ENCODE measurements at regions not wholly inside any gene's neighbourhood (a gene's known extent, or its start where the extent isn't known, plus 50 kb on each side); places are given as distances from the start of the nearest gene placed in this dataset.

- no peak for TF ChIP-seq CTCF (IDR thresholded peaks at IDR 0.05)
- TF ChIP-seq POLR2A (IDR thresholded peaks at IDR 0.05) = no peak
These were observed 155.4 kb upstream of the ZEB2 start for GRCh38 chr2:144675331-144675730.

Data from testis (tissue), 2 donors.